Heart right ventricle (tissue), 16 donors: ENCODE measurements at regions not wholly inside any gene's neighbourhood (a gene's known extent, or its start where the extent isn't known, plus 50 kb on each side); places are given as distances from the start of the nearest gene placed in this dataset.

Source experiments
- ATAC-seq, 8 donors: fragments of 200-7000 bp; cut with Tn5 transposase; one replicate each; pipeline ENCODE4 v1.9.1; 2020; ENCODE audit warnings: mild to moderate bottlenecking in 8 of 8, moderate library complexity in 8 of 8, moderate number of reproducible peaks in 1 of 8
- DNase-seq, 2 donors: peaks; one replicate each; pipeline ENCODE4 v3.0.0-alpha.2; 2020
- H3K27ac ChIP-seq, 10 donors: fragments of 200-600 bp; sonication (generic) in 2 of 10; one replicate each; pipeline versions ENCODE4 v1.5.0 to v1.8.0; 2020 to 2022; ENCODE audit warnings: mild to moderate bottlenecking in 3 of 10
- H3K27me3 ChIP-seq, 7 donors: fragments of 200-600 bp; one replicate each; pipeline ENCODE4 v1.8.0; 2021 to 2022; ENCODE audit warnings: mild to moderate bottlenecking in 2 of 7
- H3K36me3 ChIP-seq, 9 donors: fragments of 200-600 bp; sonication (generic) in 1 of 9; one replicate each; pipeline versions ENCODE4 v1.5.0 to v1.8.0; 2020 to 2022; ENCODE audit warnings: mild to moderate bottlenecking in 2 of 9
- H3K4me1 ChIP-seq, 9 donors: fragments of 200-600 bp; sonication (generic) in 1 of 9; one replicate each; pipeline versions ENCODE4 v1.5.0 to v1.8.0; 2020 to 2022; ENCODE audit warnings: mild to moderate bottlenecking in 4 of 9
- H3K4me3 ChIP-seq, 10 donors: fragments of 200-600 bp; sonication (generic) in 2 of 10; one replicate each; pipeline versions ENCODE4 v1.5.0 to v1.8.0; 2020 to 2022; ENCODE audit warnings: mild to moderate bottlenecking in 7 of 10, moderate library complexity in 2 of 10
- H3K9me3 ChIP-seq, 11 donors: fragments of 200-600 bp in 10 of 11; sonication (generic) in 2 of 11; one replicate each; pipeline versions ENCODE4 v1.5.0 to v1.8.0; 2013 to 2022; ENCODE audit warnings: mild to moderate bottlenecking in 2 of 11, control low read depth in 1 of 11, moderate library complexity in 1 of 11
- WGBS, 2 donors: extraction: QIAGEN DNeasy Blood & Tissue Kit; methylation state at CpG; one replicate each; pipeline ENCODE4 v1.1.7; 2013; ENCODE audit warnings: inconsistent platforms in 1 of 2; 5-methylcytosine and 5-hydroxymethylcytosine counted together
- intact Hi-C, 10 donors: fragments of 100-400 bp; cut with DNase I; formaldehyde crosslinking; loops; one replicate each; pipeline versions ENCODE4 v1.11.1 to v1.14.2; 2022
- TF ChIP-seq, protein P1 (sequence below), 9 donors: fragments of 200-600 bp; sonication (generic) in 2 of 9; IDR thresholded peaks; one replicate each; pipeline versions ENCODE4 v1.5.0 to v1.8.0; 2021 to 2022; ENCODE audit warnings: antibody characterized with exemption in 9 of 9, mild to moderate bottlenecking in 5 of 9, moderate library complexity in 1 of 9
- donor health status: Arrhythmogenic right ventricular cardiomyopathy.
- donor health status: ischemic (EF 13 %, LVEDD 7.1; RV severe dilation, severe dysfunction).
- donor health status: healthy with polysubstance abuse.
- donor health status: DM: no; HTN: yes; CAD: no.
- donor health status: DM: no; HTN: no; CAD: no.
- donor health status: ischemic (EF 25% LVEDD 6.9; RV normal size, moderate dysfunction).
- donor health status: ischemic (EF 25% LVEDD 5.7; RV mildly dilated, moderate dysfunction).
- donor health status: healthy.
- donor health status: DM: yes; HTN: yes; CAD: no.
- donor health status: Ischemic cardiomyopathy.
- donor health status: ischemic (EF 35%, LVEDD 5.7; RV mildly dilated, moderate dysfunction).
- donor health status: nonischemic (EF 11% LVEDD 7.7; RV severe dilation, severe dysfunction).
- donor health status: DM: yes; HTN: yes; CAD: no.
- donor health status: PGD.
- donor health status: ischemic (EF 29% LVEDD 5.4; RV normal size, mild dysfunction).
- donor health status: nonischemic (EF 23%, LVEDD 6.1; RV moderate dilation, normal function).

- intact Hi-C loops, result no loop called here
- no peak for DNase-seq
These were observed 650.1 kb upstream of the USP15 start for GRCh38 chr12:61610143-61610542.

GRCh38 chr12:61629702-61630101, 630.5 kb upstream of the USP15 start:
- intact Hi-C loops, result no loop called here
- DNase-seq, result no peak
- TF ChIP-seq, protein P1, sequence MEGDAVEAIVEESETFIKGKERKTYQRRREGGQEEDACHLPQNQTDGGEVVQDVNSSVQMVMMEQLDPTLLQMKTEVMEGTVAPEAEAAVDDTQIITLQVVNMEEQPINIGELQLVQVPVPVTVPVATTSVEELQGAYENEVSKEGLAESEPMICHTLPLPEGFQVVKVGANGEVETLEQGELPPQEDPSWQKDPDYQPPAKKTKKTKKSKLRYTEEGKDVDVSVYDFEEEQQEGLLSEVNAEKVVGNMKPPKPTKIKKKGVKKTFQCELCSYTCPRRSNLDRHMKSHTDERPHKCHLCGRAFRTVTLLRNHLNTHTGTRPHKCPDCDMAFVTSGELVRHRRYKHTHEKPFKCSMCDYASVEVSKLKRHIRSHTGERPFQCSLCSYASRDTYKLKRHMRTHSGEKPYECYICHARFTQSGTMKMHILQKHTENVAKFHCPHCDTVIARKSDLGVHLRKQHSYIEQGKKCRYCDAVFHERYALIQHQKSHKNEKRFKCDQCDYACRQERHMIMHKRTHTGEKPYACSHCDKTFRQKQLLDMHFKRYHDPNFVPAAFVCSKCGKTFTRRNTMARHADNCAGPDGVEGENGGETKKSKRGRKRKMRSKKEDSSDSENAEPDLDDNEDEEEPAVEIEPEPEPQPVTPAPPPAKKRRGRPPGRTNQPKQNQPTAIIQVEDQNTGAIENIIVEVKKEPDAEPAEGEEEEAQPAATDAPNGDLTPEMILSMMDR (IDR thresholded peaks at IDR 0.05), result no peak
- Histone ChIP-seq H3K4me1 (no peaks in the 10 kb centered on the region), H3K4me3 (no peak overlapping the region), H3K36me3 (no peaks in the 10 kb centered on the region), H3K27me3 (no peaks in the 10 kb centered on the region), H3K9me3 (peaks cover 0 to 18% (median 0%) of the 10 kb centered on the region in 11 donors), H3K27ac (no peak overlapping the region)
- ATAC-seq, result no peak
- WGBS, 2 donors, result 75% methylated on average over 2 of the region's 2 CpGs

More at GRCh38 chr12:61610143-61610542, 650.1 kb upstream of the USP15 start:
- H3K9me3 ChIP-seq, result peaks cover 0 to 26% (median 0%) of the 10 kb centered on the region in 11 donors
- no peaks in the 10 kb centered on the region for H3K36me3 ChIP-seq
- no peak overlapping the region for H3K4me3 ChIP-seq
- H3K27me3 ChIP-seq, result no peaks in the 10 kb centered on the region
- no peak overlapping the region for H3K27ac ChIP-seq
- TF ChIP-seq, protein P1 (IDR thresholded peaks at IDR 0.05), result no peak
- no peaks in the 10 kb centered on the region for H3K4me1 ChIP-seq
- no peak for ATAC-seq

DNA sequence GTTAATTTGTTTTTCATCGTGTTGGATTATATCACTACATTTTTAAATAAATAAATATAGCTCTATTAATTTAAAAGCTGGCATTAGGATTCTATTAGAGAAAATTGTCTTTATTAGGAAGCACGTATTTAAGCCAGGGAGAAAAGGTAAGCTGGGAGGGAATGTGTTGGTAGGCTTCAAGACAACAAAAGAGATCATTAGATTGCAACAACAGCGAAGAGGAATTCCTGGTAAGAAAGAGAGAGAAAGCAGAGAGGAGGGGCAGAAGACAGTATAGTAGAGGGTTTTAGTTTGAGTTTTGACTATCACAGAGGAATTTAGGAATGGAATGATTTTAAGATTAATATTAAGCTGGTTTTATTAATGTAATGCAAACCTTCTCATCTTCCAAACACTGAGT, 613.6 kb upstream of the USP15 start:
- TF ChIP-seq, protein P1 (IDR thresholded peaks at IDR 0.05), result no peak
- intact Hi-C loops, result no loop called here
- WGBS, 2 donors, result 71 to 73% methylated on average over 3 of the region's 3 CpGs
- no peak overlapping the region for H3K4me3 ChIP-seq
- DNase-seq, result no peak
- peaks cover 0 to 5% (median 0%) of the 10 kb centered on the region in 7 donors for H3K27me3 ChIP-seq
- H3K27ac ChIP-seq, result no peak overlapping the region
- no peak for ATAC-seq
- peaks cover 0 to 6% (median 0%) of the 10 kb centered on the region in 11 donors for H3K9me3 ChIP-seq
- H3K4me1 ChIP-seq, result no peaks in the 10 kb centered on the region
- H3K36me3 ChIP-seq, result no peaks in the 10 kb centered on the region

DNA sequence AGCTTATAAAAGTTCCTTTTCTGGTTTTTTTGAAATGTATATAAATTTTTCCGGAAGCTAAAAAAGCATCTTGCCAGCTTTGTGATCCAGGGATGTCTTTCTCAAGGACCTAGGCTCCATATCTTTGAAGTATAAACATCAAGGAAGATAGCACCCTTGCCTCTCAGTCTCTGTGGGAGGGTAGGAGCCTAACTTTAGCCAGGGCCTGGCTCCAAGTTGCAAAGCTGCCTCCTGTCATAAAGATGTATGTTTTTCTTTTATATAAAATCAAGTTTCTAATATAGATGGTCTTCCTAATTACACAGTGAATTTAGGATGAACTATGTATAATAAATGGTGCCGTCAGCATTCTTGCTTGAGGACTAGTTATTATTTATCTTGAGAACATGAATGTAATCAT, 612.6 kb upstream of the USP15 start:
- Histone ChIP-seq H3K36me3 (no peaks in the 10 kb centered on the region), H3K9me3 (no peaks in the 10 kb centered on the region), H3K4me3 (no peak overlapping the region), H3K4me1 (no peaks in the 10 kb centered on the region), H3K27me3 (peaks cover 0 to 5% (median 0%) of the 10 kb centered on the region in 7 donors), H3K27ac (no peak overlapping the region)
- intact Hi-C loops, result no loop called here
- DNase-seq (no peak), ATAC-seq (no peak)
- 70 to 78% methylated on average over 2 of the region's 2 CpGs for WGBS, 2 donors
- TF ChIP-seq, protein P1 (IDR thresholded peaks at IDR 0.05), result no peak
